Neuron (in vitro differentiated cells): ENCODE measurements at regions not wholly inside any gene's neighbourhood (a gene's known extent, or its start where the extent isn't known, plus 50 kb on each side); places are given as distances from the start of the nearest gene placed in this dataset.

Experiments
- H2AFZ ChIP-seq: one replicate; pipeline ENCODE4 v1.6.1; 2013; ENCODE audit warnings: low read depth, mild to moderate bottlenecking, inconsistent platforms, low read length, moderate library complexity
- H3K27me3 ChIP-seq: one replicate; pipeline ENCODE4 v1.6.1; 2013; ENCODE audit warnings: low read length; ENCODE audit not compliant: insufficient read depth
- H3K36me3 ChIP-seq: one replicate; pipeline ENCODE4 v1.6.1; 2013; ENCODE audit warnings: low read length; ENCODE audit not compliant: insufficient read depth
- H3K4me1 ChIP-seq: one replicate; pipeline ENCODE4 v1.6.1; 2013; ENCODE audit warnings: low read length; ENCODE audit not compliant: insufficient read depth
- H3K4me3 ChIP-seq: 2 replicates; pipeline ENCODE4 v1.5.1; 2013; ENCODE audit warnings: mild to moderate bottlenecking, low read length, moderate library complexity
- H3K9me3 ChIP-seq: one replicate; pipeline ENCODE4 v1.6.1; 2013; ENCODE audit warnings: low read length

GRCh38 chr2:195411219-195411687 lies 245.8 kb upstream of the SLC39A10 start:
- Histone ChIP-seq H2AFZ (no peak overlapping the region), H3K36me3 (no peaks in the 10 kb centered on the region), H3K27me3 (no peaks in the 10 kb centered on the region), H3K4me1 (no peaks in the 10 kb centered on the region), H3K9me3 (no peaks in the 10 kb centered on the region), H3K4me3 (no peak overlapping the region)

GRCh38 chr2:195410074-195410671 lies 246.9 kb upstream of the SLC39A10 start:
- H3K9me3 ChIP-seq, result no peaks in the 10 kb centered on the region
- no peaks in the 10 kb centered on the region for H3K4me1 ChIP-seq

GRCh38 chr2:195408811-195409210 lies 248.2 kb upstream of the SLC39A10 start:
- Histone ChIP-seq H2AFZ (no peak overlapping the region), H3K4me1 (no peaks in the 10 kb centered on the region), H3K27me3 (no peaks in the 10 kb centered on the region), H3K9me3 (no peaks in the 10 kb centered on the region), H3K36me3 (no peaks in the 10 kb centered on the region), H3K4me3 (no peak overlapping the region)

More at GRCh38 chr2:195410074-195410671, 246.9 kb upstream of the SLC39A10 start:
- Histone ChIP-seq H3K36me3 (no peaks in the 10 kb centered on the region), H2AFZ (no peak overlapping the region), H3K27me3 (no peaks in the 10 kb centered on the region), H3K4me3 (no peak overlapping the region)

GRCh38 chr2:195408196-195408595 lies 248.8 kb upstream of the SLC39A10 start:
- Histone ChIP-seq H3K4me3 (no peak overlapping the region), H3K36me3 (no peaks in the 10 kb centered on the region), H2AFZ (no peak overlapping the region), H3K4me1 (no peaks in the 10 kb centered on the region), H3K9me3 (no peaks in the 10 kb centered on the region), H3K27me3 (no peaks in the 10 kb centered on the region)

- H3K36me3 ChIP-seq, result no peaks in the 10 kb centered on the region
- H3K27me3 ChIP-seq, result no peaks in the 10 kb centered on the region
- no peaks in the 10 kb centered on the region for H3K9me3 ChIP-seq
- no peak overlapping the region for H2AFZ ChIP-seq
- no peaks in the 10 kb centered on the region for H3K4me1 ChIP-seq
- H3K4me3 ChIP-seq, result no peak overlapping the region
Measured at GRCh38 chr2:195407783-195408182, 249.2 kb upstream of the SLC39A10 start.

- no peaks in the 10 kb centered on the region for H3K36me3 ChIP-seq
Measured at GRCh38 chr2:195406886-195407603, 250.0 kb upstream of the SLC39A10 start.

GRCh38 chr2:195404651-195405050 lies 252.4 kb upstream of the SLC39A10 start:
- Histone ChIP-seq H3K27me3 (no peaks in the 10 kb centered on the region), H2AFZ (no peak overlapping the region), H3K36me3 (no peaks in the 10 kb centered on the region), H3K4me1 (no peaks in the 10 kb centered on the region), H3K4me3 (no peak overlapping the region), H3K9me3 (no peaks in the 10 kb centered on the region)

More at GRCh38 chr2:195406886-195407603, 250.0 kb upstream of the SLC39A10 start:
- H3K4me3 ChIP-seq, result no peak overlapping the region
- no peaks in the 10 kb centered on the region for H3K4me1 ChIP-seq
- H3K9me3 ChIP-seq, result no peaks in the 10 kb centered on the region
- H3K27me3 ChIP-seq, result no peaks in the 10 kb centered on the region
- H2AFZ ChIP-seq, result no peak overlapping the region

- Histone ChIP-seq H2AFZ (no peak overlapping the region), H3K36me3 (no peaks in the 10 kb centered on the region), H3K4me3 (no peak overlapping the region), H3K9me3 (no peaks in the 10 kb centered on the region), H3K4me1 (no peaks in the 10 kb centered on the region), H3K27me3 (no peaks in the 10 kb centered on the region)
Measured at GRCh38 chr2:195396479-195396878, 260.5 kb upstream of the SLC39A10 start.

- Histone ChIP-seq H3K9me3 (no peaks in the 10 kb centered on the region), H3K4me1 (no peaks in the 10 kb centered on the region), H3K36me3 (no peaks in the 10 kb centered on the region)
Measured at GRCh38 chr2:195395362-195395761, 261.7 kb upstream of the SLC39A10 start.

GRCh38 chr2:195392446-195393336 lies 264.3 kb upstream of the SLC39A10 start:
- H2AFZ ChIP-seq, result no peak overlapping the region
- no peaks in the 10 kb centered on the region for H3K4me1 ChIP-seq
- H3K4me3 ChIP-seq, result no peak overlapping the region
- H3K27me3 ChIP-seq, result no peaks in the 10 kb centered on the region
- no peaks in the 10 kb centered on the region for H3K9me3 ChIP-seq
- H3K36me3 ChIP-seq, result no peaks in the 10 kb centered on the region

More at GRCh38 chr2:195395362-195395761, 261.7 kb upstream of the SLC39A10 start:
- Histone ChIP-seq H3K4me3 (no peak overlapping the region), H3K27me3 (no peaks in the 10 kb centered on the region), H2AFZ (no peak overlapping the region)

- Histone ChIP-seq H3K36me3 (no peaks in the 10 kb centered on the region), H3K27me3 (no peaks in the 10 kb centered on the region), H3K4me1 (no peaks in the 10 kb centered on the region)
Measured at GRCh38 chr2:195390686-195391321, 266.2 kb upstream of the SLC39A10 start.

GRCh38 chr2:195388028-195388427 lies 269.0 kb upstream of the SLC39A10 start:
- no peaks in the 10 kb centered on the region for H3K27me3 ChIP-seq
- no peak overlapping the region for H2AFZ ChIP-seq

More at GRCh38 chr2:195390686-195391321, 266.2 kb upstream of the SLC39A10 start:
- Histone ChIP-seq H3K4me3 (no peak overlapping the region), H2AFZ (no peak overlapping the region), H3K9me3 (no peaks in the 10 kb centered on the region)

More at GRCh38 chr2:195388028-195388427, 269.0 kb upstream of the SLC39A10 start:
- Histone ChIP-seq H3K4me1 (no peaks in the 10 kb centered on the region), H3K4me3 (no peak overlapping the region), H3K9me3 (no peaks in the 10 kb centered on the region), H3K36me3 (no peaks in the 10 kb centered on the region)
